Natural killer cell (primary cell): ENCODE measurements at regions not wholly inside any gene's neighbourhood (a gene's known extent, or its start where the extent isn't known, plus 50 kb on each side); places are given as distances from the start of the nearest gene placed in this dataset.

Experiments
- ATAC-seq, 3 donors: fragments of 150-1000 bp in 2 of 3; fragments of 200-7000 bp in 1 of 3; cut with Tn5 transposase; 1 replicate in 1 of 3; 2 replicates in 2 of 3; pipeline ENCODE4 v1.10.0; 2021; ENCODE audit warnings: mild to moderate bottlenecking in 2 of 3, moderate library complexity in 2 of 3
- DNase-seq, 2 donors: peaks; one replicate each; pipeline versions ENCODE4 v3.0.0 to v3.0.0-alpha.2; 2013 to 2021; ENCODE audit warnings: mixed read lengths in 1 of 2
- H3K27ac ChIP-seq: one replicate; pipeline ENCODE4 v1.5.1; 2013; ENCODE audit warnings: mild to moderate bottlenecking, low read length
- H3K27me3 ChIP-seq: one replicate; pipeline ENCODE4 v1.6.1; 2013; ENCODE audit warnings: low read length; ENCODE audit not compliant: control insufficient read depth, insufficient read depth
- H3K36me3 ChIP-seq: one replicate; pipeline ENCODE4 v1.6.1; 2013; ENCODE audit warnings: low read length; ENCODE audit not compliant: control insufficient read depth, insufficient read depth
- H3K4me1 ChIP-seq: one replicate; pipeline ENCODE4 v1.6.1; 2013; ENCODE audit warnings: low read length; ENCODE audit not compliant: control insufficient read depth, insufficient read depth
- H3K4me3 ChIP-seq: one replicate; pipeline ENCODE4 v1.5.1; 2013; ENCODE audit warnings: low read length
- H3K9me3 ChIP-seq: one replicate; pipeline ENCODE4 v1.6.1; 2013; ENCODE audit warnings: low read length; ENCODE audit not compliant: control insufficient read depth, insufficient read depth
- H3K27ac Mint-ChIP-seq, 2 donors: one replicate each; pipeline ENCODE4 v1.8.0; 2022; ENCODE audit warnings: mild to moderate bottlenecking in 2 of 2, mixed read lengths in 2 of 2, moderate library complexity in 1 of 2
- H3K27me3 Mint-ChIP-seq, 2 donors: one replicate each; pipeline ENCODE4 v1.8.0; 2022; ENCODE audit warnings: low read depth in 2 of 2, mixed read lengths in 2 of 2
- H3K36me3 Mint-ChIP-seq: one replicate; pipeline ENCODE4 v1.8.0; 2022; ENCODE audit warnings: mixed read lengths
- H3K4me1 Mint-ChIP-seq, 2 donors: one replicate each; pipeline ENCODE4 v1.8.0; 2022; ENCODE audit warnings: mixed read lengths in 2 of 2
- H3K4me3 Mint-ChIP-seq: one replicate; pipeline ENCODE4 v1.8.0; 2022; ENCODE audit warnings: mild to moderate bottlenecking, moderate library complexity, mixed read lengths
- H3K9me3 Mint-ChIP-seq, 2 donors: one replicate each; pipeline ENCODE4 v1.8.0; 2022; ENCODE audit warnings: mixed read lengths in 2 of 2
- CTCF ChIP-seq: fragments of 200-600 bp; IDR thresholded peaks from one replicate; pipeline ENCODE4 v1.8.0; 2022; ENCODE audit warnings: antibody characterized with exemption
- WGBS: methylation state at CpG from one replicate; pipeline ENCODE4 v1.1.7; 2013; ENCODE audit warnings: missing lambda C conversion rate; ENCODE audit not compliant: insufficient coverage; 5-methylcytosine and 5-hydroxymethylcytosine counted together
- intact Hi-C: fragments of 100-400 bp; cut with micrococcal nuclease; formaldehyde crosslinking; loops from one replicate; pipeline ENCODE4 v1.14.2; 2022

- Mint-ChIP-seq H3K4me3 (no peak overlapping the region), H3K4me1 (peaks cover 0 to 2% of the 10 kb centered on the region in 2 donors), H3K27ac (no peak overlapping the region), H3K27me3 (no peaks in the 10 kb centered on the region), H3K9me3 (no peaks in the 10 kb centered on the region), H3K36me3 (peaks cover 8% of the 10 kb centered on the region)
- DNase-seq (no peak), ATAC-seq (no peak)
- no peak overlapping the region for H3K4me3 ChIP-seq
- no peak for TF ChIP-seq CTCF
- intact Hi-C loops, result no loop called here
- 91% methylated on average over 4 of the region's 4 CpGs for WGBS
- H3K4me1 ChIP-seq, result no peaks in the 10 kb centered on the region
- H3K36me3 ChIP-seq, result no peaks in the 10 kb centered on the region
- no peaks in the 10 kb centered on the region for H3K27me3 ChIP-seq
- H3K27ac ChIP-seq, result no peak overlapping the region
- no peaks in the 10 kb centered on the region for H3K9me3 ChIP-seq
Measured at GRCh38 chr1:87398641-87399040, 70.0 kb downstream of the LMO4 start.

GRCh38 chr1:87399264-87399663 lies 70.6 kb downstream of the LMO4 start:
- intact Hi-C loops, result no loop called here
- TF ChIP-seq CTCF, result no peak
- Mint-ChIP-seq H3K27ac (no peak overlapping the region), H3K4me1 (peaks cover 0 to under 1% of the 10 kb centered on the region in 2 donors), H3K36me3 (peaks cover 8% of the 10 kb centered on the region), H3K27me3 (no peaks in the 10 kb centered on the region), H3K9me3 (no peaks in the 10 kb centered on the region), H3K4me3 (no peak overlapping the region)
- Histone ChIP-seq H3K4me3 (no peak overlapping the region), H3K4me1 (no peaks in the 10 kb centered on the region), H3K36me3 (no peaks in the 10 kb centered on the region), H3K27me3 (no peaks in the 10 kb centered on the region), H3K9me3 (no peaks in the 10 kb centered on the region), H3K27ac (no peak overlapping the region)
- WGBS, result 98% methylated on average over 2 of the region's 2 CpGs
- ATAC-seq (no peak), DNase-seq (no peak)

GRCh38 chr1:87399701-87400100 lies 71.0 kb downstream of the LMO4 start:
- no peaks in the 10 kb centered on the region for H3K27me3 Mint-ChIP-seq
- peaks cover 8% of the 10 kb centered on the region for H3K36me3 Mint-ChIP-seq

More at GRCh38 chr1:87399701-87400100, 71.0 kb downstream of the LMO4 start:
- Mint-ChIP-seq H3K4me3 (no peak overlapping the region), H3K27ac (no peak overlapping the region), H3K4me1 (peaks cover 0 to 4% of the 10 kb centered on the region in 2 donors), H3K9me3 (no peaks in the 10 kb centered on the region)
- TF ChIP-seq CTCF, result no peak
- no peak for DNase-seq
- no peak for ATAC-seq
- H3K4me3 ChIP-seq, result no peak overlapping the region
- no peak overlapping the region for H3K27ac ChIP-seq
- H3K27me3 ChIP-seq, result no peaks in the 10 kb centered on the region
- H3K4me1 ChIP-seq, result no peaks in the 10 kb centered on the region
- intact Hi-C loops, result no loop called here
- 79% methylated on average over 4 of the region's 4 CpGs for WGBS
- no peaks in the 10 kb centered on the region for H3K9me3 ChIP-seq
- no peaks in the 10 kb centered on the region for H3K36me3 ChIP-seq
